AG10803 (cell line): ENCODE measurements at regions not wholly inside any gene's neighbourhood (a gene's known extent, or its start where the extent isn't known, plus 50 kb on each side); places are given as distances from the start of the nearest gene placed in this dataset.
"Not testable (repeated sequence)": the region's sequence is repeated elsewhere in the genome, so short reads cannot be mapped to it uniquely, and the experiment has no call there.

Experiments
- DNase-seq: peaks from one replicate; pipeline ENCODE4 v3.0.0; 2010; ENCODE audit warnings: low read depth
- H3K4me3 ChIP-seq: 2 replicates; pipeline ENCODE4 v1.5.1; 2011; ENCODE audit warnings: mild to moderate bottlenecking, low read length, control low read depth
- TF ChIP-seq, protein P1 (sequence below): conservative IDR thresholded peaks from 2 replicates; pipeline ENCODE4 v1.5.1; 2011; ENCODE audit warnings: mild to moderate bottlenecking, low read length, control low read depth, inconsistent platforms

DNA sequence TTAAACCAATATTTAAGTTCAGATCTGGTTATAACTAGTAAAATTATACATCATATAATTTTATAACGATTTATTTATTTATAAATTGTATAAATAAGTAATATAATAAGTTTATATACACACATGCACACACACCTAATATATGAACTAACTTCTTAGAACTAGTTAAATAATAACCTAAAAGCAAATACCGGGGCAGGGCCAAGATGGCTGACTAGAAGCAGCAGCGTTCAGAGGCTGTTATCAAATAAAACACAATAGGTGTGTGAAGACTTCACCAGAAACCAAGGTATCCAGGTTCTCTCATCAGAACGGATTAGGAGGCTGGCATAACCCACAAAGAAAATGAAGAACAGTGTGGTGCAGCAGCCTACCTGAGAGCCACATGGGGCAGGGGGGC is 653.6 kb upstream of the CBLB start:
- TF ChIP-seq, protein P1, sequence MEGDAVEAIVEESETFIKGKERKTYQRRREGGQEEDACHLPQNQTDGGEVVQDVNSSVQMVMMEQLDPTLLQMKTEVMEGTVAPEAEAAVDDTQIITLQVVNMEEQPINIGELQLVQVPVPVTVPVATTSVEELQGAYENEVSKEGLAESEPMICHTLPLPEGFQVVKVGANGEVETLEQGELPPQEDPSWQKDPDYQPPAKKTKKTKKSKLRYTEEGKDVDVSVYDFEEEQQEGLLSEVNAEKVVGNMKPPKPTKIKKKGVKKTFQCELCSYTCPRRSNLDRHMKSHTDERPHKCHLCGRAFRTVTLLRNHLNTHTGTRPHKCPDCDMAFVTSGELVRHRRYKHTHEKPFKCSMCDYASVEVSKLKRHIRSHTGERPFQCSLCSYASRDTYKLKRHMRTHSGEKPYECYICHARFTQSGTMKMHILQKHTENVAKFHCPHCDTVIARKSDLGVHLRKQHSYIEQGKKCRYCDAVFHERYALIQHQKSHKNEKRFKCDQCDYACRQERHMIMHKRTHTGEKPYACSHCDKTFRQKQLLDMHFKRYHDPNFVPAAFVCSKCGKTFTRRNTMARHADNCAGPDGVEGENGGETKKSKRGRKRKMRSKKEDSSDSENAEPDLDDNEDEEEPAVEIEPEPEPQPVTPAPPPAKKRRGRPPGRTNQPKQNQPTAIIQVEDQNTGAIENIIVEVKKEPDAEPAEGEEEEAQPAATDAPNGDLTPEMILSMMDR: no peak
- DNase-seq: no peak
- no peak overlapping the region for H3K4me3 ChIP-seq

DNA sequence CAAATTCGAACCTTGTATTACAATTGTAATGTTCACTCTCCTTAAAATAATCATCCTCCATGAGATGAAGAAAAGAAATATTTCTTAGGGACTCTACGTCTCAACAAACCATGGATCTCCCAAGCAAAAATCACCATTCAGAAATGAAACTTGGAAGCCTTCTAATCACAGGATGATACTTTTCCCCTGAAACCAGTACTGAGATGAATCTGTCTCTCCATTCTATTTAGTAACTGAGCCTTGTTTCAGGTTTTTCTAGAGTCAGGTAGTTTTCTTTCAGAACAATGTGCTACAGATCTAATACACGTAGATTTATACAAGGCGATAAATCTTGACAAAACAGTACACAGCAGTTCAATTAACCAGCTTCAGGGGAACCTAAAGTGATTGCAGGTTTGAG is 660.1 kb upstream of the CBLB start:
- no peak overlapping the region for H3K4me3 ChIP-seq
- TF ChIP-seq, protein P1: no peak
- DNase-seq: no peak

DNA sequence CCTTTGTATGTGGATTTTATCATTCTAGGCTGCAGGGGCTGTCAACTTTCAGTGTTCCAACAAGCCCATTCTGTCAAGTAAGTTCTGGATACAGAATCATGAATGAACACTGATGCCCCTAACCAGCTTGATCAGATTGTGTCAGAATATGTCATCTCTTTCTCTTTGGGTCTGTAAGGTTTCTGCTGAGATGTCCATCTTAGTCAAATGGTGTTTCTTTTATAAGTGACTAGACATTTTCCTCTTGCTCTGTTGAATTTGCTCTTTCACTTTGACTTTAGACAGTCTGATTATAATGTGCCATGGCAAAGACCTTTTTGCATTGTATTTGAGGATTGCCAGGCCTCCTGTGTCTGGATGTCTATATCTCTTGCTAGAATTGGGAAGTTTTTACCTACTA is 660.9 kb upstream of the CBLB start:
- no peak for DNase-seq
- TF ChIP-seq, protein P1: no peak

DNA sequence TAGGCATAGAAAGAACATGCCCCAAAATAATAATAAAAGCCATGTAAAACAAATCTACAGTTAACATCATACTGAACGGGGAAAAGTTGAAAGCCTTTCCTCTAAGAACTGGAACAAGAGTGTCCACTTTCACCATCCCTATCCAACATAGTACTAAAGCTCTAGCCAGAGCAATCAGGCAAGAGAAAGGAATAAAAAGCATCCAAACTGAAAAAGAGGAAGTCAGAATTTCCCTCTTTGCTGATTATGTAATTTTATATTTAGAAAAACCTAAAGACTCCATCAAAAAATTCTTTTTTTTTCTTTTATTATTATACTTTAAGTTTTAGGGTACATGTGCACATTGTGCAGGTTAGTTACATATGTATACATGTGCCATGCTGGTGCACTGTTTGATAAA is 661.6 kb upstream of the CBLB start:
- H3K4me3 ChIP-seq: no peak overlapping the region
- TF ChIP-seq, protein P1: no peak
- DNase-seq: no peak

More for the DNA sequence above, 660.9 kb upstream of the CBLB start:
- no peak overlapping the region for H3K4me3 ChIP-seq

DNA sequence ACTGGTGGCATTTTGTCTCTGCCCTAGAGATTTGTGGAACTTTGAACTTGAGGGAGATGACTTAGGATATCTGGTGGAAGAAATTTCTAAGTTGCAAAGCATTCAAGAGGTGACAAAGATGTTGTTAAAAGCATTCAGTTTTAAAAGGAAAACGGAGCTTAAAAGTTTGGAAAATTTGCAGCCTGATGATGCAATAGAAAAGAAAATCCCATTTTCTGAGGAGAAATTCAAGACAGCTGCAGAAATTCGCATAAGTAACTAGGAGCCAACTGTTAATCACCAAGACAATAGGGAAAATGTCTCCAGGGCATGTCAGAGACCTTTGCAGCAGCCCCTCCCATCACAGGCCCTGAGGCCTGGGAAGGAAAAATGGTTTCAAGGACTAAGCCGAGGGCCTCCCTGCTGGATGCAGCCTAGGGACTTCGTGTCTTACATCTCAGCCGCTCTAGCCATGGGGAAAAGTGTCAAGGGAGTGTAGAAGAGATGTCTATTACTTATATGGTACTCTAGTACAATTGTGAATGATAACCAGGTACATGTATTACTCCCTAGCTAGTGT is 663.0 kb upstream of the CBLB start:
- H3K4me3 ChIP-seq, DNase-seq: not testable (repeated sequence)

DNA sequence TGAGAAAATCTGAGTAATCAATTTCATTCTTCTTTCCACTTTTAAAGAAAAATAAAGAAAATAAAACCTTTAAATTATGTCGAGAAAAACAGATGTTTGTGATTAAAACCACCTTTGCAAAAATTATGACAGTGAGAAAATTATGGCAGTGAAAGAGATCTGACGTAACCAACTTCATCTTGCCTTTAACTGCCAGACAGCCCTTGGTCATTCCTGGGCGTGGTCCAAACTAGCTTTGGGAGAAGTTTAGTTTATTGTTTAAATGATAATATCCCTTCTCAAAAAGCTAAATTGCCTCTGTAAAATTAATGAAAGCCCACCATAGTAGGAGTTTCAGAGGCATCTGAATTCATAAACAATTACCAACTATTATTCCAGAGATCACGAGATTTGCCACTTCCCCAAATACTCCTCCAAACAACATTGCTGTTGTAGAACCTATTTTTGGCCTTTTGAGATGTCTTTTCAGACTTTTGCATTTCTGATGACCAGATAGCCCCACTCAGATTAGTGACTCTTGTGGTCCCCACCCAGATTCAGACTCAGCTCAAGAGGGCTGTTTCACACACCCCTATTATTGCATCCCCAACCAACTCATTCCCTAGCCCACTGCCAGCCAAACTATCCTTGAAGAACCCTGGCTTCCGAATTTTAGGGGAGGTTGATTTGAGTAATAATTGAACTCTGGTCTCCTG is 664.4 kb upstream of the CBLB start:
- TF ChIP-seq, protein P1: no peak
- H3K4me3 ChIP-seq: no peak overlapping the region
- DNase-seq: peak; percentile 67

DNA sequence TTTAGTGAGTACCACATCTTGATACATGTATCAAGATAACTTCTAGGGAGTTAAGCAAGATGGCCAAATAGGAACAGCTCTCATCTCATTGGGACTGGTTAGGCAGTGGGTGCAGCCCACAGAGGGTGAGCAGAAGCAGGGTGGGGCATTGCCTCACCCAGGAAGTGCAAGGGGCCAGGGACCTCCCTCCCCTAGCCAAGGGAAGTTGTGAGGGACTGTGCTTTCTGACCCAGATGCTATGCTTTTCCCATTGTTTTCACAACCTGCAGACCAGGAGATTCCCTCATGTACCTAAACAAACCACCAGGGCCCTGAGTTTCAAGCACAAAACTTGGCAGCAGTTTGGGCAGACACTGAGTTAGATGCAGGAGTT is 665.0 kb upstream of the CBLB start:
- TF ChIP-seq, protein P1: no peak
- DNase-seq: no peak
- H3K4me3 ChIP-seq: no peak overlapping the region
